ENCODE measurements at regions not wholly inside any gene's neighbourhood (a gene's known extent, or its start where the extent isn't known, plus 50 kb on each side); places are given as distances from the start of the nearest gene placed in this dataset.
"Not testable (repeated sequence)": the region's sequence is repeated elsewhere in the genome, so short reads cannot be mapped to it uniquely, and the experiment has no call there.

GRCh38 chr20:47960277-47960676 lies 175.0 kb upstream of the SULF2 start:
- TF ChIP-seq CTCF (IDR thresholded peaks at IDR 0.05; ENCODE audit: low read depth, low read length, missing control alignments): no peak

GRCh38 chr20:47957989-47958801 lies 172.9 kb upstream of the SULF2 start:
- H3K4me3 ChIP-seq (ENCODE audit: low read depth, low read length); DNase-seq (ENCODE audit: low read depth): not testable (repeated sequence)

More at GRCh38 chr20:47960277-47960676, 175.0 kb upstream of the SULF2 start:
- no peak for DNase-seq (ENCODE audit: low read depth)
- H3K4me3 ChIP-seq (ENCODE audit: low read depth, low read length): no peak overlapping the region

GRCh38 chr20:47957135-47957534 lies 171.9 kb upstream of the SULF2 start:
- DNase-seq (ENCODE audit: low read depth): no peak
- no peak overlapping the region for H3K4me3 ChIP-seq (ENCODE audit: low read depth, low read length)
- no peak for TF ChIP-seq CTCF (IDR thresholded peaks at IDR 0.05; ENCODE audit: low read depth, low read length, missing control alignments)

GRCh38 chr20:47956268-47956995 lies 171.2 kb upstream of the SULF2 start:
- TF ChIP-seq CTCF (IDR thresholded peaks at IDR 0.05; ENCODE audit: low read depth, low read length, missing control alignments): no peak
- no peak overlapping the region for H3K4me3 ChIP-seq (ENCODE audit: low read depth, low read length)
- no peak for DNase-seq (ENCODE audit: low read depth)

GRCh38 chr20:47953471-47953870 lies 168.2 kb upstream of the SULF2 start:
- no peak for TF ChIP-seq CTCF (IDR thresholded peaks at IDR 0.05; ENCODE audit: low read depth, low read length, missing control alignments)
- no peak for DNase-seq (ENCODE audit: low read depth)
- H3K4me3 ChIP-seq (ENCODE audit: low read depth, low read length): no peak overlapping the region

- DNase-seq (ENCODE audit: low read depth): no peak
- no peak for TF ChIP-seq CTCF (IDR thresholded peaks at IDR 0.05; ENCODE audit: low read depth, low read length, missing control alignments)
- H3K4me3 ChIP-seq (ENCODE audit: low read depth, low read length): no peak overlapping the region
Measured at GRCh38 chr20:47952023-47952564, 166.8 kb upstream of the SULF2 start.

- no peak for DNase-seq (ENCODE audit: low read depth)
- no peak overlapping the region for H3K4me3 ChIP-seq (ENCODE audit: low read depth, low read length)
- TF ChIP-seq CTCF (IDR thresholded peaks at IDR 0.05; ENCODE audit: low read depth, low read length, missing control alignments): no peak
Measured at GRCh38 chr20:47951521-47951971, 166.3 kb upstream of the SULF2 start.

Data from GM12864 (cell line).